NB4 (cell line): ENCODE measurements at regions not wholly inside any gene's neighbourhood (a gene's known extent, or its start where the extent isn't known, plus 50 kb on each side); places are given as distances from the start of the nearest gene placed in this dataset.
"Not testable (repeated sequence)": the region's sequence is repeated elsewhere in the genome, so short reads cannot be mapped to it uniquely, and the experiment has no call there.

Source experiments
- DNase-seq: peaks from one replicate; pipeline ENCODE4 v3.0.0; 2010; ENCODE audit warnings: low read depth
- H3K4me3 ChIP-seq: one replicate; pipeline ENCODE4 v1.5.1; 2011; ENCODE audit warnings: mild to moderate bottlenecking, low read depth, low read length, moderate library complexity
- CTCF ChIP-seq: IDR thresholded peaks from one replicate; pipeline ENCODE4 v1.5.1; 2012; ENCODE audit warnings: low read depth, low read length
- MAX ChIP-seq: IDR thresholded peaks from 2 replicates; pipeline ENCODE4 v1.6.1; 2011; ENCODE audit warnings: low read depth, low read length
- MYC ChIP-seq: IDR thresholded peaks from 2 replicates; pipeline ENCODE4 v1.6.1; 2011; ENCODE audit warnings: low read depth, low read length
- POLR2A ChIP-seq: IDR thresholded peaks from 2 replicates; pipeline ENCODE4 v1.6.1; 2011; ENCODE audit warnings: mild to moderate bottlenecking; ENCODE audit not compliant: insufficient read length; ENCODE audit errors: extremely low read depth

- H3K4me3 ChIP-seq, result no peak overlapping the region
- TF ChIP-seq POLR2A (no peak), MAX (no peak), CTCF (no peak), MYC (no peak)
- DNase-seq, result peak; percentile 47
Observed at GRCh38 chrX:112211459-112211858, 128.9 kb upstream of the TRPC5 start.

GRCh38 chrX:112197840-112198239 lies 115.3 kb upstream of the TRPC5 start:
- no peak for DNase-seq
- H3K4me3 ChIP-seq, result no peak overlapping the region
- TF ChIP-seq MAX, result no peak
- no peak for TF ChIP-seq CTCF
- TF ChIP-seq MYC, result no peak
- TF ChIP-seq POLR2A, result no peak

- no peak for DNase-seq
- no peak overlapping the region for H3K4me3 ChIP-seq
- no peak for TF ChIP-seq MAX
- no peak for TF ChIP-seq MYC
- TF ChIP-seq POLR2A, result no peak
- no peak for TF ChIP-seq CTCF
Observed at GRCh38 chrX:112190646-112191045, 108.1 kb upstream of the TRPC5 start.

- not testable (repeated sequence) for DNase-seq, H3K4me3 ChIP-seq
Observed at GRCh38 chrX:112181361-112181760, 98.8 kb upstream of the TRPC5 start.

- no peak for DNase-seq
- TF ChIP-seq MAX, result no peak
- TF ChIP-seq MYC, result no peak
- TF ChIP-seq CTCF, result no peak
- no peak for TF ChIP-seq POLR2A
- no peak overlapping the region for H3K4me3 ChIP-seq
Observed at GRCh38 chrX:112164420-112164819, 81.8 kb upstream of the TRPC5 start.

GRCh38 chrX:112163906-112164305 lies 81.3 kb upstream of the TRPC5 start:
- no peak overlapping the region for H3K4me3 ChIP-seq
- no peak for DNase-seq
- TF ChIP-seq MAX (no peak), CTCF (no peak)
